ENCODE measurements at regions not wholly inside any gene's neighbourhood (a gene's known extent, or its start where the extent isn't known, plus 50 kb on each side); places are given as distances from the start of the nearest gene placed in this dataset.

DNA sequence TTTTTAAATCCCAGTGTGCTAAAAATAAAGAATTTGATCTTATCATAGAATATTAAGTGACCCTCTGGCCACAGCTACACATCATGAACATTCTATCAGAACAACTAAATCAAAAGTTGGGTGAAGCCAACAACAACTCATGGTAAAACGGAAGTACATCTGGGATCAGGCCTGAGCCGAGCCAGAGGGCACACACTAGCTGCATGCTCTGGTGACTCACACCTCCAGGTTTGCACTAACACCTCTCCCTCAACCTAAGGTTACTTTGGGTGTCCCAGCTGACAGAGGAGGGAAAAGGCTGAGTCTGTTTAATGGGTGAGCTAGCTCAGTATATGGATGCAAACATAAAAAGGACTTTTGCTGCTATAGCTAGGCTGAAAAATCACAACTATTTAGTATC, 281.6 kb downstream of the HGF start:
- FAIRE-seq (no peak), DNase-seq (ENCODE audit: low spot score) (no peak), ATAC-seq (no peak; the same call in 2 of the 3 replicates)
- H3K9me3 ChIP-seq (ENCODE audit: low read length), result no peaks in the 10 kb centered on the region
- H3K9ac ChIP-seq (ENCODE audit: insufficient read depth, low read depth, low read length), result no peak overlapping the region
- no peak overlapping the region for H3K4me2 ChIP-seq (ENCODE audit: low read depth, low read length)
- no peak for TF ChIP-seq SRSF4 (IDR thresholded peaks at IDR 0.05; ENCODE audit: low read depth, low read length, poor library complexity, severe bottlenecking)
- no peak for TF ChIP-seq ZBTB10 (CRISPR knock-in tag; IDR thresholded peaks at IDR 0.05; ENCODE audit: borderline replicate concordance)
- TF ChIP-seq FOSL2 (CRISPR knock-in tag; IDR thresholded peaks at IDR 0.05), result peak; percentile 19; the same call in 1 of the 2 replicates
- TF ChIP-seq HINFP (CRISPR knock-in tag; IDR thresholded peaks at IDR 0.05; ENCODE audit: low read depth), result no peak
- intact Hi-C loops (cut with micrococcal nuclease; ENCODE audit: unreplicated experiment), result no loop called here
- no peaks in the 10 kb centered on the region for H3K27me3 ChIP-seq (ENCODE audit: control insufficient read depth in 1 of 2, insufficient read depth in 2 of 2, low read length in 2 of 2)
- ChIA-PET CTCF (ENCODE audit: low intra/inter-chr PET ratio, low total read pairs) (no interaction called here), POLR2A (no interaction called here)
- H3K36me3 ChIP-seq (replicated peaks in 1 of 2; ENCODE audit: control insufficient read depth in 1 of 2, insufficient read depth in 2 of 2, low read length in 2 of 2), result no peaks in the 10 kb centered on the region
- H2AFZ ChIP-seq (ENCODE audit: low read length), result no peak overlapping the region
- in situ Hi-C loops (cut with HindIII; ENCODE audit: extremely low pct_ligation_motif_present, low pct_unique_long_range_greater_than_20kb), result loop anchor here (25.0 kb wide), 2 partner anchors 1074 to 1249 kb away; no protein-coding TSS in a partner anchor
- no peak overlapping the region for H3K27ac ChIP-seq (ENCODE audit: extremely low read length, insufficient read depth, low read length)
- no peaks in the 10 kb centered on the region for H4K20me1 ChIP-seq (ENCODE audit: insufficient read depth, low read length)
- no peaks in the 10 kb centered on the region for H3K4me1 ChIP-seq (ENCODE audit: insufficient read depth, low read length)
- H3K4me3 ChIP-seq (replicated peaks in 1 of 3; ENCODE audit: insufficient read depth in 1 of 3, low read depth in 2 of 3, low read length in 3 of 3), result no peak overlapping the region
- BruUV-seq (replicated peaks), result no TSS peak
- no peaks in the 10 kb centered on the region for H3K79me2 ChIP-seq (ENCODE audit: insufficient read depth, low read length)
- WGBS (ENCODE audit: low lambda C conversion rate), result 0% methylated on average over 1 of the region's 2 CpGs

Data from HepG2 (cell line).